GM23338 (cell line): ENCODE measurements at regions not wholly inside any gene's neighbourhood (a gene's known extent, or its start where the extent isn't known, plus 50 kb on each side); places are given as distances from the start of the nearest gene placed in this dataset.

Experiments
- CREB1 ChIP-seq: fragments of 250-450 bp; sonication (Bioruptor Pico); IDR thresholded peaks from 2 replicates; pipeline ENCODE4 v1.5.0; 2020; ENCODE audit warnings: low read depth, mild to moderate bottlenecking, moderate library complexity
- EZH2 ChIP-seq: fragments of 200-600 bp; sonication (generic); IDR thresholded peaks from one replicate; pipeline ENCODE4 v1.8.0; 2017; ENCODE audit warnings: antibody characterized with exemption, mild to moderate bottlenecking, low read depth; ENCODE audit not compliant: unreplicated experiment
- EZH2phosphoT487 ChIP-seq: fragments of 200-600 bp; sonication (generic); IDR thresholded peaks from one replicate; pipeline ENCODE4 v1.8.1; 2018; ENCODE audit warnings: antibody characterized with exemption; ENCODE audit not compliant: unreplicated experiment
- JUNB ChIP-seq: IDR thresholded peaks from one replicate; pipeline ENCODE4 v1.6.1; 2016; ENCODE audit warnings: antibody characterized with exemption; ENCODE audit not compliant: unreplicated experiment
- NANOG ChIP-seq: IDR thresholded peaks from 2 replicates; pipeline ENCODE4 v1.6.1; 2016; ENCODE audit warnings: antibody characterized with exemption, borderline replicate concordance
- POLR2AphosphoS5 ChIP-seq: IDR thresholded peaks from 2 replicates; pipeline ENCODE4 v1.6.1; 2016; ENCODE audit warnings: antibody characterized with exemption, low read depth
- ZNF114 ChIP-seq: fragments of 250-450 bp; sonication (Bioruptor Pico); IDR thresholded peaks from 2 replicates; pipeline ENCODE4 v1.5.0; 2020; ENCODE audit warnings: mild to moderate bottlenecking, moderate library complexity
- ZNF331 ChIP-seq: fragments of 250-450 bp; sonication (Bioruptor Pico); IDR thresholded peaks from 2 replicates; pipeline ENCODE4 v1.5.0; 2020; ENCODE audit warnings: low read depth, mild to moderate bottlenecking, moderate library complexity
- TF ChIP-seq, protein P1 (sequence below), 2 experiments: fragments of 200-600 bp in 1 of 2; sonication (generic) in 1 of 2; conservative IDR thresholded peaks; 2 replicates each; pipeline versions ENCODE4 v1.5.1 to v1.6.1; 2016 to 2017; ENCODE audit warnings: antibody characterized with exemption in 2 of 2, low read depth in 2 of 2, mild to moderate bottlenecking in 2 of 2, moderate library complexity in 1 of 2
- TF ChIP-seq, protein P2 (sequence below): IDR thresholded peaks from one replicate; pipeline ENCODE4 v1.6.1; 2018; ENCODE audit warnings: antibody characterized with exemption; ENCODE audit not compliant: unreplicated experiment

DNA sequence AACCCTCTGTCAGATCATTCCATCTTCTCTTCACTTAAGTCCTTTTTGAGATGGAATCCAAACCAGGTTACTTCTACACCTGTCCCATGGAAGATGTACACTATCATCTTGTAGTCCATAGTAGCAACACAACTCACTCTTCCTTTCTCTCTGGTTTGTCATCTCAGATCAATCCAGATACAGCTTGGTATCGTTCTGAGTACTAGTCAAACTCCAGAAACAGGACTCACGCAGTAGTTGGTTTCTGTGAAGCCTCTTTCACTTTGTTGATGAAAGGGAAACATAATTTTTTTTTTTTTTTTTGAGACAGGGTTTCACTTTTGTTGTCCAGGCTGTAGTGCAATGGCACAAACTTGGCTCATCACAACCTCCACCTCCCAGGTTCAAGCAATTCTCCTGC is 484.0 kb downstream of the PRDM9 start:
- TF ChIP-seq EZH2: no peak
- TF ChIP-seq ZNF331 (CRISPR knock-in tag): no peak
- TF ChIP-seq, protein P1, sequence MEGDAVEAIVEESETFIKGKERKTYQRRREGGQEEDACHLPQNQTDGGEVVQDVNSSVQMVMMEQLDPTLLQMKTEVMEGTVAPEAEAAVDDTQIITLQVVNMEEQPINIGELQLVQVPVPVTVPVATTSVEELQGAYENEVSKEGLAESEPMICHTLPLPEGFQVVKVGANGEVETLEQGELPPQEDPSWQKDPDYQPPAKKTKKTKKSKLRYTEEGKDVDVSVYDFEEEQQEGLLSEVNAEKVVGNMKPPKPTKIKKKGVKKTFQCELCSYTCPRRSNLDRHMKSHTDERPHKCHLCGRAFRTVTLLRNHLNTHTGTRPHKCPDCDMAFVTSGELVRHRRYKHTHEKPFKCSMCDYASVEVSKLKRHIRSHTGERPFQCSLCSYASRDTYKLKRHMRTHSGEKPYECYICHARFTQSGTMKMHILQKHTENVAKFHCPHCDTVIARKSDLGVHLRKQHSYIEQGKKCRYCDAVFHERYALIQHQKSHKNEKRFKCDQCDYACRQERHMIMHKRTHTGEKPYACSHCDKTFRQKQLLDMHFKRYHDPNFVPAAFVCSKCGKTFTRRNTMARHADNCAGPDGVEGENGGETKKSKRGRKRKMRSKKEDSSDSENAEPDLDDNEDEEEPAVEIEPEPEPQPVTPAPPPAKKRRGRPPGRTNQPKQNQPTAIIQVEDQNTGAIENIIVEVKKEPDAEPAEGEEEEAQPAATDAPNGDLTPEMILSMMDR (conservative IDR thresholded peaks at IDR 0.05; ENCODE audit: low read depth in 2 of 2): no peak
- no peak for TF ChIP-seq NANOG
- TF ChIP-seq POLR2AphosphoS5: no peak
- TF ChIP-seq EZH2phosphoT487: no peak
- TF ChIP-seq ZNF114 (CRISPR knock-in tag): no peak
- TF ChIP-seq, protein P2, sequence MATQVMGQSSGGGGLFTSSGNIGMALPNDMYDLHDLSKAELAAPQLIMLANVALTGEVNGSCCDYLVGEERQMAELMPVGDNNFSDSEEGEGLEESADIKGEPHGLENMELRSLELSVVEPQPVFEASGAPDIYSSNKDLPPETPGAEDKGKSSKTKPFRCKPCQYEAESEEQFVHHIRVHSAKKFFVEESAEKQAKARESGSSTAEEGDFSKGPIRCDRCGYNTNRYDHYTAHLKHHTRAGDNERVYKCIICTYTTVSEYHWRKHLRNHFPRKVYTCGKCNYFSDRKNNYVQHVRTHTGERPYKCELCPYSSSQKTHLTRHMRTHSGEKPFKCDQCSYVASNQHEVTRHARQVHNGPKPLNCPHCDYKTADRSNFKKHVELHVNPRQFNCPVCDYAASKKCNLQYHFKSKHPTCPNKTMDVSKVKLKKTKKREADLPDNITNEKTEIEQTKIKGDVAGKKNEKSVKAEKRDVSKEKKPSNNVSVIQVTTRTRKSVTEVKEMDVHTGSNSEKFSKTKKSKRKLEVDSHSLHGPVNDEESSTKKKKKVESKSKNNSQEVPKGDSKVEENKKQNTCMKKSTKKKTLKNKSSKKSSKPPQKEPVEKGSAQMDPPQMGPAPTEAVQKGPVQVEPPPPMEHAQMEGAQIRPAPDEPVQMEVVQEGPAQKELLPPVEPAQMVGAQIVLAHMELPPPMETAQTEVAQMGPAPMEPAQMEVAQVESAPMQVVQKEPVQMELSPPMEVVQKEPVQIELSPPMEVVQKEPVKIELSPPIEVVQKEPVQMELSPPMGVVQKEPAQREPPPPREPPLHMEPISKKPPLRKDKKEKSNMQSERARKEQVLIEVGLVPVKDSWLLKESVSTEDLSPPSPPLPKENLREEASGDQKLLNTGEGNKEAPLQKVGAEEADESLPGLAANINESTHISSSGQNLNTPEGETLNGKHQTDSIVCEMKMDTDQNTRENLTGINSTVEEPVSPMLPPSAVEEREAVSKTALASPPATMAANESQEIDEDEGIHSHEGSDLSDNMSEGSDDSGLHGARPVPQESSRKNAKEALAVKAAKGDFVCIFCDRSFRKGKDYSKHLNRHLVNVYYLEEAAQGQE: no peak
- TF ChIP-seq JUNB: no peak
- TF ChIP-seq CREB1 (CRISPR knock-in tag): no peak
